Spinal cord (tissue), 9 donors: ENCODE measurements at regions not wholly inside any gene's neighbourhood (a gene's known extent, or its start where the extent isn't known, plus 50 kb on each side); places are given as distances from the start of the nearest gene placed in this dataset.

Experiments used
- DNase-seq, 6 donors: peaks; one replicate each; pipeline versions ENCODE4 v3.0.0 to v3.0.0-alpha.2; 2013 to 2015; ENCODE audit warnings: low spot score in 6 of 6, low read depth in 4 of 6
- H3K27ac ChIP-seq: one replicate; pipeline ENCODE4 v1.5.1; 2013; ENCODE audit warnings: low read depth, low read length, control low read depth
- H3K27me3 ChIP-seq: one replicate; pipeline ENCODE4 v1.6.1; 2013; ENCODE audit warnings: low read length; ENCODE audit not compliant: control insufficient read depth, insufficient read depth
- H3K36me3 ChIP-seq: one replicate; pipeline ENCODE4 v1.6.1; 2013; ENCODE audit warnings: low read length; ENCODE audit not compliant: control insufficient read depth, insufficient read depth
- H3K4me1 ChIP-seq: one replicate; pipeline ENCODE4 v1.6.1; 2013; ENCODE audit warnings: low read length; ENCODE audit not compliant: control insufficient read depth, insufficient read depth
- H3K4me3 ChIP-seq: one replicate; pipeline ENCODE4 v1.5.1; 2013; ENCODE audit warnings: low read depth, low read length, control low read depth
- H3K9me3 ChIP-seq: one replicate; pipeline ENCODE4 v1.6.1; 2013; ENCODE audit warnings: low read length; ENCODE audit not compliant: control insufficient read depth, insufficient read depth
- WGBS: methylation state at CpG from one replicate; pipeline ENCODE4 v1.1.5; 2013; ENCODE audit warnings: missing lambda C conversion rate; ENCODE audit not compliant: insufficient coverage; 5-methylcytosine and 5-hydroxymethylcytosine counted together
- donor health status: healthy.

DNA sequence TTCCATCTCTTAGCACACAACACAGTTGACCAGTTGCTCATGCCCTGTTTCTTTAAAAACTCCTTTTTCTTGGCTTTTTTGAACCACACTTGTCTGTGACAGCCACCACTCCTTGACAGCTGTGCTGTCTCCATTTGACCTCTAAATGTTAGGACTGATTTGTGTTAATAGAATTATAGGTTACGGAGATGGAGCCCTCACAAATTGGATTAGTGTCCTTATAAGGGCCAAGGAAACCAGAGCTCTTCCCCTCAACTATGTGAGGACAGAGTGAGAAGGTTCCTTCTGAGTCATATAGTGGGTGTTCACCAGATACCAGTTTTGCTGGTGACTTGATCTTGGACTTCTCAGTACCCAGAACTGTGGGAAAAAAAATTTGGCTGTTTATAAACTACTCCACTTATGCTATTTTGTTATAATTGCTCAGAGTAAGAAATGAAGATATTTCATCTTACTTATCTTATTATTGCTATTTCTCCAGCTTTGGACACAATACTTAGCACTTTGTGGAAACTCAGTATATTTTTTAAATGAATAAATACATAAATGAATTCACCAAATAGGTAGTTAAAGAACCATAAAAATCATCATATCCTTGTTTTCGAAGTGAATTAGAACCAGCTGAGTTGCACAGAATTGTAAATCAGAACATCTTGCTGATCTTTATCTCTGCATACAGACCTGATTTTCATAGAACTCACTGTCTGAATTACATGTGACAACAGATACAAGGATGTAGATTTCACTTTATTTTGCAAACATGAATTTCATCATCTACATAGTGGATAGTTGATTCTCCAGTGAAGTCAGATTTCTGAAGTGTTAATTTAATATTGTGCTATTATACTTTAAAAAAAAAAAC, 598.5 kb upstream of the IRAK1BP1 start:
- WGBS = no CpG with 5 or more reads among the region's 2 CpGs
- no peak for DNase-seq
- H3K27me3 ChIP-seq = no peaks in the 10 kb centered on the region

DNA sequence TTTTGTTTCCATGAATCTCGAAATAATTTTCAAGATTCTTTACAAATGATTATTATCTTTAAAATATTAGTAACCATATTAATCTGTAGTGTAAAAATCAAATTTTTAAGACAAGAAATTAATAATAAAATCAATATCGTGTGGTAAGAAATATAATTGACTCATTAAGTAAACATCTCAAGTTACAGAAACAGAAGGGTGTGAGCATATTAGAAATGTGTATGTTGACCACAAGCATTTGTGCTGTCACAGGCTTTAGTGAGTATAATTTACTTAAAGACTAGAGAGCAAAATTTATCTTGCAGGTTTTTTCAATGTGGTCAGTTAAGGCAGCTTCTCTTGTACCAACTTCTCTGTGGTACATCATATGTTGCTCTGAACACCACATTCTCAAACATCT, 566.5 kb upstream of the IRAK1BP1 start:
- no peak for DNase-seq
- no peak overlapping the region for H3K4me3 ChIP-seq
- no peaks in the 10 kb centered on the region for H3K4me1 ChIP-seq
- H3K27me3 ChIP-seq = no peaks in the 10 kb centered on the region
- WGBS = no CpG with 5 or more reads among the region's 2 CpGs
- peaks cover 1% of the 10 kb centered on the region for H3K9me3 ChIP-seq
- H3K36me3 ChIP-seq = no peaks in the 10 kb centered on the region
- H3K27ac ChIP-seq = no peak overlapping the region

More for the DNA sequence above, 598.5 kb upstream of the IRAK1BP1 start:
- H3K36me3 ChIP-seq = no peaks in the 10 kb centered on the region
- no peak overlapping the region for H3K4me3 ChIP-seq
- no peaks in the 10 kb centered on the region for H3K4me1 ChIP-seq
- H3K27ac ChIP-seq = no peak overlapping the region
- no peaks in the 10 kb centered on the region for H3K9me3 ChIP-seq

DNA sequence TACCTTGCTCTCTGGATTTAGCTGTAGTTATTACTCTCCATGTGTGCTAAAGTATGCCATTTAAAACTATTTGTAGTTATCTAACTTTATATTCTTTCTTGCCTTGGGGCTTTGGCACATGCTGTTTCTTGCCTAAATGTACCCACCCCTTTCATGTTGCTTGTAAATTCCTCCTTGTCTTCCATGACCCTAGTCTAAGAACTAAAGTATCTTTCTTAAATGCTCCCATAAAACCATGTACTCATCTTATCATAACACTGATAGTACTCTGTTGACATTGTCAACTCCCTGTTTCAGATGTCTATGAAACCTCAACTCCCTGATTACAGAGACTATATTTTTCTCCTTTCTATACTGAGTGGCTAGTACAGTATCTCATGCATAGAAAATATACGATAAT, 564.9 kb upstream of the IRAK1BP1 start:
- no CpG with 5 or more reads among the region's 1 CpG for WGBS
- no peak for DNase-seq
- Histone ChIP-seq H3K36me3 (no peaks in the 10 kb centered on the region), H3K4me1 (no peaks in the 10 kb centered on the region), H3K9me3 (peaks cover 1% of the 10 kb centered on the region), H3K27ac (no peak overlapping the region), H3K4me3 (no peak overlapping the region), H3K27me3 (no peaks in the 10 kb centered on the region)

DNA sequence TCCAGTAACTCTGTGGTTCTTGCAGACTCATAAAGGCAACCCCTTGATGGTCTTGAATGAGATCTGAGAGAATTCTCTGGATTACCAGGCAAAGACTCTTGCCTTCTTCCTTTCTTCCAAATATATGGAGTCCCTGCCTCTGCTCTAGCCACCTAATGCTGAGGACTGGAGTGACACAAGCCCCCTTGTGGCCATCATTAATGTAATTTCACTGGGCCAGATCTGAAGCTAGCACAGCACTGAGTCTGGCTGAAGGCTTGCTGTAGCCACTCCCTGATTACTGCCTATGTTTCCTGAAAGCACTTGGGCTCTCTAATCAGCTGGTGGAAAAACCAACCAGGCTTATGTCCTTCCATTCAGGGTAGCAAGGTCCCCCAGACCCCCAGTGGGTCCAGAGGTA, 559.3 kb upstream of the IRAK1BP1 start:
- Histone ChIP-seq H3K4me1 (no peaks in the 10 kb centered on the region), H3K9me3 (peaks cover 3% of the 10 kb centered on the region), H3K36me3 (no peaks in the 10 kb centered on the region), H3K27ac (no peak overlapping the region), H3K4me3 (no peak overlapping the region), H3K27me3 (no peaks in the 10 kb centered on the region)
- no peak for DNase-seq

DNA sequence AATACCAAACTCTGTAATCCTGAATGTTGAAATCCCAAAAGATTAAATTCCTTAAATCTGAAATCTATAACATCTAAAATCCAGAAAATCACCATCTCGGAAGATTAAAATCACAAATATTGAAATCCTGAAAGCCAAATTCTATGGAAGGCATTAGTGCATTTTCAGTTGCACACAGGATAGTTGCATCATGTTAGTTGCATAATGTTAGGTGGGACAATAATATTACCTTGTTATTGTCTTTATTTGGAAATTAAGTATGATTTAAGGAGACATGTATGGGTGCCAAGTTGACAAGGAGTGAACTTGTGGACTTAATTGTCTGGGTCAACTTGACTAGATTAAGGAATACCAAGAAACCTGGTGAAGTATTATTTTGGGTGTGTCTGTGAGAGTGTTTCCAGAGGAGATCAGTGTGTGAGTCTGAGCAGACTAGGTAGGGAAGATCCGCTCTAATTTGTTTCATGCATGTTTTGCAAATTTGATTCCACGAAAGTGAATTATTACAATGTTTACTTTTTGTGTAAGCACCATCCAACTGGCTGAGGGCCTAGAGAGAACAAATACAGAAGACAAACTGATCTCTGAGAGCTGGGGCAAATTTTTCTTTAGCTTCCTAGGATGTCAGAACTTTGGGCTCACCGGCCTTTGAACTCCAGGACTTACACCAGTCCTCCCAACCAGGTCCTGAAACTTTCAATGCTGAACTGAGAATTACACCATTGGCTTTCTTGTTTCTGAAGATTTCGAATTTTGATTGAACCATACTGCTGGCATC, 545.1 kb upstream of the IRAK1BP1 start:
- 92% methylated on average over 4 of the region's 5 CpGs for WGBS

DNA sequence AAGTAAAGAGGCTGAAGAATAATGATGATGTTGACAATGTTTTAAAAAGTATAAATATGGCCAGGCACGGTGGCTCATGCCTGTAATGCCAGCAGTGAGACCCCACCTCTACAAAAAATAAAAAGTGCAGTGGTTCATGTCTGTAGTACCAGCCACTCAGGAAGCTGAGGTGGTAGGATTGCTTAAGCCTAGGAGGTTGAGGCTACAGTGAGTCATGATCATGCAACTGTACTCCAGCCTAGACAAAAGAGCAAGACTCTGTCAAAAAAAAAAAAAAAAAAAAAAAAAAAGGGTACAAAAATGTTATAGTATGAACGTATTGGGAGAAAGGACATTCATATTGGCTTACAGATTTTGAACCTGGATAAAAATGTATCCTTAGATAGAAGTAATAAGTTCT, 543.1 kb upstream of the IRAK1BP1 start:
- no peak overlapping the region for H3K27ac ChIP-seq
- no peak for DNase-seq
- H3K27me3 ChIP-seq = no peaks in the 10 kb centered on the region
- H3K36me3 ChIP-seq = no peaks in the 10 kb centered on the region
- no peaks in the 10 kb centered on the region for H3K4me1 ChIP-seq
- no peak overlapping the region for H3K4me3 ChIP-seq
- WGBS = no CpG with 5 or more reads among the region's 2 CpGs
- no peaks in the 10 kb centered on the region for H3K9me3 ChIP-seq

More for the DNA sequence above, 545.1 kb upstream of the IRAK1BP1 start:
- H3K27me3 ChIP-seq = no peaks in the 10 kb centered on the region
- H3K36me3 ChIP-seq = no peaks in the 10 kb centered on the region
- no peaks in the 10 kb centered on the region for H3K9me3 ChIP-seq
- H3K4me3 ChIP-seq = no peak overlapping the region
- no peak overlapping the region for H3K27ac ChIP-seq
- no peaks in the 10 kb centered on the region for H3K4me1 ChIP-seq
- no peak for DNase-seq

DNA sequence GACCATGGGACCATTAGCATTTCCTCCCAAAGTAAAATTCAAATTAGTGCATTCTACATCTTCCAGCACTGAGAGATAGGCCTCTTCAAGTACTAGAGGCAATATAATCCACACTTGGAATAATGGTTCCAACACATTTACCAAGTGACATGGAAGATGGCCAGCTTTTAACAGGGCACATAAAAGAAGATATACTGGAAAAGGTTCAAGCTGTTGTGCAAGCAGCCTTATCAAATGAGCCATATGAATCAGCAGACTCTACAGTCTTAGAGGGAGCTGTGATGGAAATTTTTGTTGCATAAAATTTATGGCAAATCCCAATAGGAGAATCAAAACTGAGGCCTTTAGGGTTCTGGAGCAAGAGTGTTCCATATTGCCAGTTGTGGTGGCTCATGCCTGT, 526.6 kb upstream of the IRAK1BP1 start:
- no peak for DNase-seq
- no peaks in the 10 kb centered on the region for H3K27me3 ChIP-seq
- H3K27ac ChIP-seq = no peak overlapping the region
- H3K9me3 ChIP-seq = no peaks in the 10 kb centered on the region
- no peaks in the 10 kb centered on the region for H3K36me3 ChIP-seq
- H3K4me1 ChIP-seq = no peaks in the 10 kb centered on the region
- H3K4me3 ChIP-seq = no peak overlapping the region

DNA sequence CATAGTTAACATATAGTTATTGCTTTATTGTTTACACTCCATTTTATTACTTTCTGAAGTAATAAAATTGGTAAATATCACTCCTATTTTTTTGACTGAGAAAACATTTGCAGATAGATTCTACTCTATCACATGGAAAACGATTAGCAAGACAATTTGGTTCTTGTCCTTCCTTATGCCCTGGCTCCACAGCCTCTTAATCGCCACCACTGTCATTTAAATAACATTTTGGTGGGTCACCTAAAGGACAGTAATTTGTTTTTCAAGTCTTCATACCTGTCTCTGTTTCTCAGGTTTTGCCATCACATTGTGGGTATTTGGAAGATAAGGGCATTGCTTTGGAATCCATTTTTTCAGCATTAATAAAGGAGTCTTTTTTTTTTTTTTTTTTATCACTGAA, 521.5 kb upstream of the IRAK1BP1 start:
- Histone ChIP-seq H3K36me3 (no peaks in the 10 kb centered on the region), H3K4me1 (no peaks in the 10 kb centered on the region), H3K27ac (no peak overlapping the region), H3K27me3 (no peaks in the 10 kb centered on the region), H3K4me3 (no peak overlapping the region), H3K9me3 (no peaks in the 10 kb centered on the region)
- whole genome bisulfite sequencing = no CpG with 5 or more reads among the region's 2 CpGs
- no peak for DNase-seq

DNA sequence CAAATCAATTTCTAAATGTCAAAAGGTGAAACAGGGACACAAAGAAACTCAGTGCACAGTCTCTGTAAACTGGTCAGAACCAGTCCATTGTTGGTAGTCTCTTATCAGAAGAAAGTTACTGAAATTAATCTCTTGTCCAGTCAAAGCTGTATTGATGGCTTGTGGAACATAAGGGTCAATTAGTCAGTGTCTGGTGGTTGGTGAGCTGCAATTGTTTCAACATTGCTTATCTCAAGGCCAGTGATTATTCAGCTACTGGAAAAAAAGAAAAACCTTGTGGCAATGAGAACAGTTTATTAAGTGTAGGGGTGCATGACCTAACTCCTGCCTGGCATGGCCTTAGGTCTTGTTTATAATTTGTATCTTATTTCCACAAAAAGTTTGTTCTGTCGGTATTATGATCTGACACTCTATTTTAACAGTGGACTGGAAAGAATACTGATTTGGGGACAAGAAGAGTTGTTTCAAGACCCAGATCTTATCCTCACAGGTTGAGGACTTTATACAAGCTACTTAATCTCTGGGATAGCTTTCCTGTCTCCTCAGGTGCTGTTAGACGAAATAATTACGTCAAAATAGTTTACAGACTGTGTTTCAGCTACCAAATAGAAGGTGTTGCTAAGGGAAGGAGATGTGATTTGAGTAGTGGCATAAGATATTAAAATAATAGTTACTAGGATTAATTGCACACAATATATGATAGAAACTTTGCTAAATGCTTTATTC, 520.0 kb upstream of the IRAK1BP1 start:
- Histone ChIP-seq H3K27me3 (no peaks in the 10 kb centered on the region), H3K9me3 (no peaks in the 10 kb centered on the region)
- WGBS = 100% methylated on average over 1 of the region's 3 CpGs

More for the DNA sequence above, 520.0 kb upstream of the IRAK1BP1 start:
- no peak for DNase-seq
- Histone ChIP-seq H3K4me3 (no peak overlapping the region), H3K4me1 (no peaks in the 10 kb centered on the region), H3K36me3 (no peaks in the 10 kb centered on the region), H3K27ac (no peak overlapping the region)
